Esophagus muscularis mucosa (tissue), 3 donors: ENCODE measurements at regions not wholly inside any gene's neighbourhood (a gene's known extent, or its start where the extent isn't known, plus 50 kb on each side); places are given as distances from the start of the nearest gene placed in this dataset.

ENCODE experiments used
- EP300 ChIP-seq: sonication (generic); formaldehyde crosslinking; IDR thresholded peaks from one replicate; pipeline ENCODE4 v1.6.1; 2017; ENCODE audit warnings: antibody characterized with exemption
- TF ChIP-seq, protein P1 (sequence below), 3 experiments: fragments of 200-600 bp in 2 of 3; fragments of 450-650 bp in 1 of 3; sonication (generic) in 2 of 3; IDR thresholded peaks; one replicate each; pipeline ENCODE4 v1.5.1; 2017 to 2019; ENCODE audit warnings: antibody characterized with exemption in 3 of 3, mild to moderate bottlenecking in 2 of 3, moderate library complexity in 1 of 3

DNA sequence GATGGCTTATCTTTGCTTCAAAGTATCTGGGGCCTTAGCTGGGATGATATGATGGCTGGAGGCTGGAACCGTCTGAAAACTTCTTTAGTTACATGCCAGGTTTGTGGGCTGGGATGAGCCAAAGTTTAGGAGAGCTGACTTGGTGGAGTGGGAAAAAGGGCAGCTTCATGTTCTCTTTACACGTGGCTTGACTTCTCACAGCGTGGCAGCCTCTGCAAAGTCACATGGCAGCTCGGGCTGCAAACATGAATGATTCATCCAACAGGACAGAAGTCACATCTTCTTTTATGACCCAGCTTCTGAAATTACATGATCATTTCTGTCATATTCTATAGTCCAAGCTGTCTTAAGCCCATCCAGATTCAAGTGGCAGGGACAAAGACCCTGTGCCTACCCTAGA, 176.0 kb downstream of the OLFM4 start:
- no peak for TF ChIP-seq EP300
- TF ChIP-seq, protein P1, sequence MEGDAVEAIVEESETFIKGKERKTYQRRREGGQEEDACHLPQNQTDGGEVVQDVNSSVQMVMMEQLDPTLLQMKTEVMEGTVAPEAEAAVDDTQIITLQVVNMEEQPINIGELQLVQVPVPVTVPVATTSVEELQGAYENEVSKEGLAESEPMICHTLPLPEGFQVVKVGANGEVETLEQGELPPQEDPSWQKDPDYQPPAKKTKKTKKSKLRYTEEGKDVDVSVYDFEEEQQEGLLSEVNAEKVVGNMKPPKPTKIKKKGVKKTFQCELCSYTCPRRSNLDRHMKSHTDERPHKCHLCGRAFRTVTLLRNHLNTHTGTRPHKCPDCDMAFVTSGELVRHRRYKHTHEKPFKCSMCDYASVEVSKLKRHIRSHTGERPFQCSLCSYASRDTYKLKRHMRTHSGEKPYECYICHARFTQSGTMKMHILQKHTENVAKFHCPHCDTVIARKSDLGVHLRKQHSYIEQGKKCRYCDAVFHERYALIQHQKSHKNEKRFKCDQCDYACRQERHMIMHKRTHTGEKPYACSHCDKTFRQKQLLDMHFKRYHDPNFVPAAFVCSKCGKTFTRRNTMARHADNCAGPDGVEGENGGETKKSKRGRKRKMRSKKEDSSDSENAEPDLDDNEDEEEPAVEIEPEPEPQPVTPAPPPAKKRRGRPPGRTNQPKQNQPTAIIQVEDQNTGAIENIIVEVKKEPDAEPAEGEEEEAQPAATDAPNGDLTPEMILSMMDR (IDR thresholded peaks at IDR 0.05): no peak
